ENCODE measurements at regions not wholly inside any gene's neighbourhood (a gene's known extent, or its start where the extent isn't known, plus 50 kb on each side); places are given as distances from the start of the nearest gene placed in this dataset.

DNA sequence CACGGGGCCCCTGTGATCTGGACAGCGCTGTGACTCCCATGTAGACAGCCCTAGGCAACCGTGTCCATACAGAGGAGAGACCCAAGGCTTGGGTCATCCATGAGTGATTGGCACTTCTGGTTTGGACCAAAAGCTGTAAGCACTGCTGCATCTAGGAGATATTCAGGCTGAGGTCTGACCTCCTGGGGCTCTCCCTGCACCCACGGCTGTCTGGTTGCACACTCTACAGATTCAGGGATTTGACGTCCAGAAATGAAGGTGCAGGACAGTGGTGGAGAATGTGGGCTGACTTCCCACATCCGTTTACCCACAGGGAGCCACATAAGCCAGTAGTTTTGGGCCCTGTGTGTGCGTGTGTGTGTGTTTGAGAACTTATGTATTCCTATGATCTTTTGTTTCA lies 76.2 kb upstream of the ARHGEF7 start:
- Mint-ChIP-seq H3K4me3 (no peak overlapping the region), H3K27me3 (peaks cover 18% of the 10 kb centered on the region), H3K27ac (no peak overlapping the region), H3K36me3 (ENCODE audit: low read depth) (no peaks in the 10 kb centered on the region), H3K4me1 (no peaks in the 10 kb centered on the region), H3K9me3 (no peaks in the 10 kb centered on the region)
- intact Hi-C loops (cut with micrococcal nuclease): no loop called here
- TF ChIP-seq, protein P1, sequence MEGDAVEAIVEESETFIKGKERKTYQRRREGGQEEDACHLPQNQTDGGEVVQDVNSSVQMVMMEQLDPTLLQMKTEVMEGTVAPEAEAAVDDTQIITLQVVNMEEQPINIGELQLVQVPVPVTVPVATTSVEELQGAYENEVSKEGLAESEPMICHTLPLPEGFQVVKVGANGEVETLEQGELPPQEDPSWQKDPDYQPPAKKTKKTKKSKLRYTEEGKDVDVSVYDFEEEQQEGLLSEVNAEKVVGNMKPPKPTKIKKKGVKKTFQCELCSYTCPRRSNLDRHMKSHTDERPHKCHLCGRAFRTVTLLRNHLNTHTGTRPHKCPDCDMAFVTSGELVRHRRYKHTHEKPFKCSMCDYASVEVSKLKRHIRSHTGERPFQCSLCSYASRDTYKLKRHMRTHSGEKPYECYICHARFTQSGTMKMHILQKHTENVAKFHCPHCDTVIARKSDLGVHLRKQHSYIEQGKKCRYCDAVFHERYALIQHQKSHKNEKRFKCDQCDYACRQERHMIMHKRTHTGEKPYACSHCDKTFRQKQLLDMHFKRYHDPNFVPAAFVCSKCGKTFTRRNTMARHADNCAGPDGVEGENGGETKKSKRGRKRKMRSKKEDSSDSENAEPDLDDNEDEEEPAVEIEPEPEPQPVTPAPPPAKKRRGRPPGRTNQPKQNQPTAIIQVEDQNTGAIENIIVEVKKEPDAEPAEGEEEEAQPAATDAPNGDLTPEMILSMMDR (IDR thresholded peaks at IDR 0.05): no peak
- POLR2A ChIA-PET: no interaction called here
- ATAC-seq (ENCODE audit: low read depth) (no peak), DNase-seq (no peak)
- CTCF ChIA-PET: no interaction called here

DNA sequence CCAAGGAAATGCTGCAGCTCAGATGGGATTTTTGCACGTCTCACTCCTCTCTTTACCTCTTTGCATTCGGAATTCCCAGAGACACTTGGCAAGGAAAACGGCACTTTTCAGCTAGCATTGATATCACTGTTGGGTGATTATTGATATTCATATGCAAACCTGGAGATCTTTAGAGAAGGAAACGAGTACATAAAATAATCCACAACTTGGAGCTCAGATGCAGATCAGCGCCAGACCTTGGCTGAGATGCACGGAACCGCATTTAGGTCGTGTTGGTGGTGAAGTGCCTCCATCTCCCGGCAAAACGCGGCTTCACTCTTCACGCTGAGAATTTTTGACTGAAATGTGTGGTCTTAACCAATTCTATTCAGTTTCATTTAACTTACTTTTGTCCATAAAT lies 77.2 kb upstream of the ARHGEF7 start:
- POLR2A ChIA-PET: no interaction called here
- intact Hi-C loops (cut with micrococcal nuclease): no loop called here
- H3K9me3 Mint-ChIP-seq: no peaks in the 10 kb centered on the region
- H3K27ac Mint-ChIP-seq: no peak overlapping the region
- DNase-seq: no peak
- TF ChIP-seq, protein P1 (IDR thresholded peaks at IDR 0.05): no peak
- peaks cover 19% of the 10 kb centered on the region for H3K27me3 Mint-ChIP-seq
- CTCF ChIA-PET: interaction anchor here (0.7 kb wide), 1 partner anchor 41 kb away, joined by 3 read pairs; no protein-coding TSS in a partner anchor
- ATAC-seq (ENCODE audit: low read depth): no peak
- no peaks in the 10 kb centered on the region for H3K4me1 Mint-ChIP-seq
- no peak overlapping the region for H3K4me3 Mint-ChIP-seq
- H3K36me3 Mint-ChIP-seq (ENCODE audit: low read depth): no peaks in the 10 kb centered on the region

DNA sequence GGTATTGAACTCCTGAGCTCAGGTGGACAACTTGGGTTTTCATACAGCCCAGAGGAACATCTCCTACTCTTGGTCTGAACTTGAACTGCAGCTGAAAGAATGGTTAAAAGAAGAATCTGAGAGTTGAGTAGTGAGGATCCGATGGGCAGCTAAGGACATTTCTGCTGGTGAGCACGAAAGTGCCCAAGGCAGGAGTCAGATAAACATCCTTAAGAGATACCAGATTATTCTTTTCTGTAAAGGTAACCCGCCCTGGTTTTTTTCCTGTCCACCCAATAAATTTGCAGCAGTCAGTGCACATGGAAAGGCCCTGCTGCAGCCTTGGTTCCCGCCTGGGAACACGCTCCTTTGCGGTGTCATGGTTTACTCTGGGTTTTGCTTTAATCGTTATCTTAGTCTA lies 78.4 kb upstream of the ARHGEF7 start:
- ATAC-seq (ENCODE audit: low read depth): no peak
- Mint-ChIP-seq H3K27ac (no peak overlapping the region), H3K9me3 (no peaks in the 10 kb centered on the region), H3K4me1 (no peaks in the 10 kb centered on the region), H3K27me3 (peaks cover 19% of the 10 kb centered on the region), H3K4me3 (no peak overlapping the region), H3K36me3 (ENCODE audit: low read depth) (no peaks in the 10 kb centered on the region)
- ChIA-PET CTCF (no interaction called here), POLR2A (interaction anchor here (0.7 kb wide), 1 partner anchor 110 kb away, joined by 3 read pairs; no protein-coding TSS in a partner anchor)
- intact Hi-C loops (cut with micrococcal nuclease): no loop called here
- no peak for DNase-seq
- TF ChIP-seq, protein P1 (IDR thresholded peaks at IDR 0.05): no peak

DNA sequence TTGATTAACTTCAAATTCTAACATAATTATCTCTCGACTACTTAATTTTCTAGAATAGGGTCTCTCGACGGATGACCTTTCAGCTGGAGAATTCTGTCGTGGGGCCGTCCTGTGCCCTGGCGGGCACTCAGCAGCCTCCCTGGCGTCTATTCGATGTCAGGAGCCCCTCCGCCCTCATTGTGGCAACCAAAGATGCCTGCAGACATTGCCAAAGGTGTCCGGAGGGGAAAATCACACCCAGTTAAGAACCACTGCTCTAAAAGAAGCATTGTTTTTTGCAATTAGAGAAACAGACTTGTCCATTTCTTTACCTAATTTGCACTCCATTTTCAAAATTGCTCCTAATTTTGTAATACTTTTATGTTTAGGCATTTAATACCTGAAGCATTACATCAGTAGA lies 79.2 kb upstream of the ARHGEF7 start:
- Mint-ChIP-seq H3K27me3 (peaks cover 18% of the 10 kb centered on the region), H3K27ac (no peak overlapping the region), H3K4me3 (no peak overlapping the region), H3K9me3 (no peaks in the 10 kb centered on the region), H3K36me3 (ENCODE audit: low read depth) (no peaks in the 10 kb centered on the region), H3K4me1 (no peaks in the 10 kb centered on the region)
- DNase-seq: no peak
- TF ChIP-seq, protein P1 (IDR thresholded peaks at IDR 0.05): no peak
- intact Hi-C loops (cut with micrococcal nuclease): no loop called here
- ChIA-PET POLR2A (no interaction called here), CTCF (interaction anchor here (0.8 kb wide), 1 partner anchor 32 kb away, joined by 3 read pairs; no protein-coding TSS in a partner anchor)
- no peak for ATAC-seq (ENCODE audit: low read depth)

DNA sequence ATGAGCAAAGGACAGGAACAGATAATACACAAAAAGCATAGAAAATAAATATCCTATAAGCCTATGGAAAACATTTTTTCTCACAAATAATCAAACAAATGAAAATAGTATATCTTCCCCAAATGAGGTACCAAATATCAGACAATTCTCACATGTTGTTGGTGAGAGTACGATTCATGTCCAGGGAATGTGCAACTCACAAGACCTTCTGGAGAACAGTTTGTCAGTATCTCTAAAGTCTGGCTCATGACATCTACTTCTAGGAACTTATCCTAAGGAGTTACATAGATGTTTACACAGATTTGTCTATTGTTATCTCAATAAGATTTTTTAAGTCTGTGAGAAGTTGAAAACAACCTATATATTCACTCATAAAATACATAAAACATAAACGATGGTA lies 80.3 kb upstream of the ARHGEF7 start:
- TF ChIP-seq, protein P1 (IDR thresholded peaks at IDR 0.05): no peak
- no peak overlapping the region for H3K27ac Mint-ChIP-seq
- intact Hi-C loops (cut with micrococcal nuclease): no loop called here

More for the DNA sequence above, 80.3 kb upstream of the ARHGEF7 start:
- Mint-ChIP-seq H3K4me1 (no peaks in the 10 kb centered on the region), H3K4me3 (no peak overlapping the region), H3K27me3 (peaks cover 14% of the 10 kb centered on the region), H3K9me3 (no peaks in the 10 kb centered on the region), H3K36me3 (ENCODE audit: low read depth) (no peaks in the 10 kb centered on the region)
- POLR2A ChIA-PET: no interaction called here
- ATAC-seq (ENCODE audit: low read depth) (no peak), DNase-seq (no peak)
- CTCF ChIA-PET: no interaction called here
